ENCODE measurements at regions not wholly inside any gene's neighbourhood (a gene's known extent, or its start where the extent isn't known, plus 50 kb on each side); places are given as distances from the start of the nearest gene placed in this dataset.

DNA sequence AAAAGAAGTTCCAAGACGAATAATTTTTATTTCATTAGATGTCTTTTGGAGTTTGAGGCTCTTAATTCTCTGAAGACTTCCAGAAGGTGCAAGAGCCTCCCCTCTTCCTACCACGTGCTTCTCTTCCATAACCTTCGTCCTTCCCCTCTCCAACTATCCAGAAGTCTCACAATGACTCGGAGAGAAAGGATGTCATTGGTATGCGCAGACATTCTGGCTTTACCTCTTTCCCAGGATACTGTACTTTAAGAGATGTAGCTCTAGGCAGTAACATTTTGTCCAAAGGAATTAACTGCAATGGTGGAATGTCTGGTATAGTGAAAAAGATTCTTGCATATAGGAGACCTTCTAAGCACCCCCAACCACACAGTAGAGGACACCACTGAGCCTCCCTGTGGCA, 249.0 kb upstream of the OSR1 start:
- no peak for TF ChIP-seq POLR2A (IDR thresholded peaks at IDR 0.05; ENCODE audit: extremely low read depth, insufficient read length)
- TF ChIP-seq, protein P1, sequence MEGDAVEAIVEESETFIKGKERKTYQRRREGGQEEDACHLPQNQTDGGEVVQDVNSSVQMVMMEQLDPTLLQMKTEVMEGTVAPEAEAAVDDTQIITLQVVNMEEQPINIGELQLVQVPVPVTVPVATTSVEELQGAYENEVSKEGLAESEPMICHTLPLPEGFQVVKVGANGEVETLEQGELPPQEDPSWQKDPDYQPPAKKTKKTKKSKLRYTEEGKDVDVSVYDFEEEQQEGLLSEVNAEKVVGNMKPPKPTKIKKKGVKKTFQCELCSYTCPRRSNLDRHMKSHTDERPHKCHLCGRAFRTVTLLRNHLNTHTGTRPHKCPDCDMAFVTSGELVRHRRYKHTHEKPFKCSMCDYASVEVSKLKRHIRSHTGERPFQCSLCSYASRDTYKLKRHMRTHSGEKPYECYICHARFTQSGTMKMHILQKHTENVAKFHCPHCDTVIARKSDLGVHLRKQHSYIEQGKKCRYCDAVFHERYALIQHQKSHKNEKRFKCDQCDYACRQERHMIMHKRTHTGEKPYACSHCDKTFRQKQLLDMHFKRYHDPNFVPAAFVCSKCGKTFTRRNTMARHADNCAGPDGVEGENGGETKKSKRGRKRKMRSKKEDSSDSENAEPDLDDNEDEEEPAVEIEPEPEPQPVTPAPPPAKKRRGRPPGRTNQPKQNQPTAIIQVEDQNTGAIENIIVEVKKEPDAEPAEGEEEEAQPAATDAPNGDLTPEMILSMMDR (IDR thresholded peaks at IDR 0.05; ENCODE audit: low read depth, low read length), result no peak
- TF ChIP-seq, protein P2, sequence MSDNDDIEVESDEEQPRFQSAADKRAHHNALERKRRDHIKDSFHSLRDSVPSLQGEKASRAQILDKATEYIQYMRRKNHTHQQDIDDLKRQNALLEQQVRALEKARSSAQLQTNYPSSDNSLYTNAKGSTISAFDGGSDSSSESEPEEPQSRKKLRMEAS (IDR thresholded peaks at IDR 0.05; ENCODE audit: low read depth, low read length), result no peak
- no peak for TF ChIP-seq MYC (IDR thresholded peaks at IDR 0.05; ENCODE audit: low read depth, low read length)
